Activated T-cell treated with anti-CD3 and anti-CD28 coated beads, Interleukin-2, amount 50 U/mL, for 48 hours (primary cell): ENCODE measurements at regions not wholly inside any gene's neighbourhood (a gene's known extent, or its start where the extent isn't known, plus 50 kb on each side); places are given as distances from the start of the nearest gene placed in this dataset.

Source experiments
- DNase-seq, 2 experiments: peaks; one replicate each; pipeline ENCODE4 v3.0.0-alpha.2; 2020

- DNase-seq, result peak in 1 of 2 experiments; percentile 11
Observed at GRCh38 chr17:72786-73185, 64.6 kb upstream of the SCGB1C2 start.
